HepG2 (cell line): ENCODE measurements at regions not wholly inside any gene's neighbourhood (a gene's known extent, or its start where the extent isn't known, plus 50 kb on each side); places are given as distances from the start of the nearest gene placed in this dataset.

Source experiments
- ATAC-seq: fragments of 200-7000 bp; cut with Tn5 transposase; 3 replicates; pipeline ENCODE4 v1.9.1; 2020; ENCODE audit warnings: mild to moderate bottlenecking, moderate library complexity
- BruUV-seq: library from RNA; stranded (reverse); fragments of 400-500 nt; replicated peaks from 2 replicates; lab custom pipeline; 2021; lab: Mats Ljungman, UMichigan
- CTCF ChIA-PET: fragments of 300-600 bp; formaldehyde crosslinking; extraction: SDS; loops from one replicate; lab custom pipeline; 2021; ENCODE audit warnings: low total read pairs, inconsistent platforms, low intra/inter-chr PET ratio; lab: Yijun Ruan, JAX
- POLR2A ChIA-PET: fragments of 350-600 bp; sonication (Branson Sonifier 250); formaldehyde crosslinking; loops from one replicate; lab custom pipeline; 2020; ENCODE audit warnings: antibody characterized with exemption, inconsistent platforms; lab: Yijun Ruan, JAX
- DNase-seq: peaks from one replicate; pipeline ENCODE4 v3.0.0-alpha.2; 2015; ENCODE audit warnings: low spot score
- FAIRE-seq: peaks from 3 replicates; lab custom pipeline; 2011; peaks lifted over from hg19 to GRCh38; lab: Jason Lieb, UNC
- H2AFZ ChIP-seq: one replicate; pipeline ENCODE4 v1.6.1; 2011; ENCODE audit warnings: low read length, inconsistent platforms
- H3K27ac ChIP-seq: fragments of 300-600 bp; 3 replicates; pipeline ENCODE4 v1.8.0; 2011; ENCODE audit warnings: mixed run types, mild to moderate bottlenecking, mixed read lengths, low read length, inconsistent platforms; ENCODE audit not compliant: insufficient read depth; ENCODE audit errors: extremely low read length
- H3K27me3 ChIP-seq, 2 experiments: fragments of 200-600 bp in 1 of 2; 2 replicates in 1 of 2; 3 replicates in 1 of 2; pipeline versions ENCODE4 v1.6.0 to v1.8.0; 2011; ENCODE audit warnings: low read length in 2 of 2, mild to moderate bottlenecking in 2 of 2, moderate library complexity in 2 of 2, inconsistent platforms in 1 of 2; ENCODE audit not compliant: insufficient read depth in 2 of 2, control insufficient read depth in 1 of 2
- H3K36me3 ChIP-seq, 2 experiments: fragments of 200-600 bp in 1 of 2; replicated peaks in 1 of 2; 2 replicates in 1 of 2; 3 replicates in 1 of 2; pipeline versions ENCODE4 v1.5.1 to v1.8.0; 2011; ENCODE audit warnings: low read length in 2 of 2, inconsistent platforms in 1 of 2; ENCODE audit not compliant: insufficient read depth in 2 of 2, control insufficient read depth in 1 of 2
- H3K4me1 ChIP-seq: 2 replicates; pipeline ENCODE4 v1.5.1; 2012; ENCODE audit warnings: low read length, inconsistent platforms; ENCODE audit not compliant: insufficient read depth
- H3K4me2 ChIP-seq: 2 replicates; pipeline ENCODE4 v1.6.0; 2011; ENCODE audit warnings: low read depth, low read length, inconsistent platforms
- H3K4me3 ChIP-seq, 3 experiments: fragments of 200-600 bp in 1 of 3; sonication (generic), shearing (Covaris generic) in 1 of 3; replicated peaks in 1 of 3; 2 replicates each; pipeline ENCODE4 v1.5.1; 2011 to 2016; ENCODE audit warnings: low read length in 3 of 3, inconsistent platforms in 2 of 3, low read depth in 2 of 3, mild to moderate bottlenecking in 2 of 3, control low read depth in 1 of 3, mixed read lengths in 1 of 3; ENCODE audit not compliant: insufficient read depth in 1 of 3
- H3K79me2 ChIP-seq: one replicate; pipeline ENCODE4 v1.6.1; 2011; ENCODE audit warnings: low read length, inconsistent platforms; ENCODE audit not compliant: insufficient read depth
- H3K9ac ChIP-seq: 2 replicates; pipeline ENCODE4 v1.6.0; 2011; ENCODE audit warnings: mild to moderate bottlenecking, low read depth, low read length, inconsistent platforms; ENCODE audit not compliant: insufficient read depth
- H3K9me3 ChIP-seq: 2 replicates; pipeline ENCODE4 v1.5.1; 2012; ENCODE audit warnings: mild to moderate bottlenecking, low read length
- H4K20me1 ChIP-seq: 2 replicates; pipeline ENCODE4 v1.6.0; 2011; ENCODE audit warnings: inconsistent platforms, mild to moderate bottlenecking, low read length, moderate library complexity; ENCODE audit not compliant: insufficient read depth
- CEBPB ChIP-seq: IDR thresholded peaks from 2 replicates; pipeline ENCODE4 v1.6.1; 2011; ENCODE audit warnings: low read depth, low read length, improper control_type of control experiment, borderline replicate concordance
- MEIS1 ChIP-seq: sonication (generic); formaldehyde crosslinking; IDR thresholded peaks from 2 replicates; pipeline ENCODE4 v1.9.0; 2021; ENCODE audit warnings: mild to moderate bottlenecking, missing genetic modification reagents, moderate library complexity, borderline replicate concordance
- RARG ChIP-seq: sonication (generic); formaldehyde crosslinking; IDR thresholded peaks from 2 replicates; pipeline ENCODE4 v1.4.0; 2020; ENCODE audit warnings: low read depth, mild to moderate bottlenecking, missing genetic modification reagents
- RELA ChIP-seq: sonication (generic); formaldehyde crosslinking; IDR thresholded peaks from 2 replicates; pipeline ENCODE4 v1.4.0; 2020; ENCODE audit warnings: missing genetic modification reagents
- U2AF2 ChIP-seq: fragments of 200-400 bp; formaldehyde crosslinking; IDR thresholded peaks from 2 replicates; pipeline ENCODE4 v1.6.1; 2017; ENCODE audit warnings: low read depth, mild to moderate bottlenecking, low read length
- ZBTB7B ChIP-seq: sonication (generic); formaldehyde crosslinking; IDR thresholded peaks from 2 replicates; pipeline ENCODE4 v1.4.0; 2020; ENCODE audit warnings: missing genetic modification reagents
- ZFP36L1 ChIP-seq: sonication (generic); formaldehyde crosslinking; IDR thresholded peaks from 2 replicates; pipeline ENCODE4 v1.8.0; 2022; ENCODE audit warnings: mild to moderate bottlenecking, missing genetic modification reagents, moderate library complexity
- ZMYM2 ChIP-seq: sonication (generic); formaldehyde crosslinking; IDR thresholded peaks from 2 replicates; pipeline ENCODE4 v1.8.0; 2022; ENCODE audit warnings: mild to moderate bottlenecking, missing genetic modification reagents
- ZNF10 ChIP-seq: sonication (generic); formaldehyde crosslinking; IDR thresholded peaks from 2 replicates; pipeline ENCODE4 v1.4.0; 2020; ENCODE audit warnings: mild to moderate bottlenecking, low read depth, missing genetic modification reagents, borderline replicate concordance
- ZNF101 ChIP-seq: sonication (generic); formaldehyde crosslinking; IDR thresholded peaks from 2 replicates; pipeline ENCODE4 v1.4.0; 2020; ENCODE audit warnings: mild to moderate bottlenecking, low read depth, missing genetic modification reagents, borderline replicate concordance
- WGBS: methylation state at CpG from one replicate; pipeline ENCODE4 v1.1.6; 2017; ENCODE audit warnings: low lambda C conversion rate; 5-methylcytosine and 5-hydroxymethylcytosine counted together
- in situ Hi-C: cut with HindIII; loops from 2 replicates; pipeline ENCODE4 v1.10.0; 2017; ENCODE audit warnings: low pct_unique_long_range_greater_than_20kb; ENCODE audit not compliant: extremely low pct_ligation_motif_present
- intact Hi-C: fragments of 100-400 bp; cut with micrococcal nuclease; formaldehyde crosslinking; loops from one replicate; pipeline ENCODE4 v1.10.0; 2022; ENCODE audit not compliant: unreplicated experiment
- TF ChIP-seq, protein P1 (sequence below): sonication (generic); formaldehyde crosslinking; IDR thresholded peaks from one replicate; pipeline ENCODE4 v1.5.1; 2020; ENCODE audit warnings: mild to moderate bottlenecking, missing genetic modification reagents; ENCODE audit errors: not compliant biosample characterization
- TF ChIP-seq, protein P2 (sequence below): sonication (generic); formaldehyde crosslinking; IDR thresholded peaks from 2 replicates; pipeline ENCODE4 v1.4.0; 2020; ENCODE audit warnings: missing genetic modification reagents, borderline replicate concordance

DNA sequence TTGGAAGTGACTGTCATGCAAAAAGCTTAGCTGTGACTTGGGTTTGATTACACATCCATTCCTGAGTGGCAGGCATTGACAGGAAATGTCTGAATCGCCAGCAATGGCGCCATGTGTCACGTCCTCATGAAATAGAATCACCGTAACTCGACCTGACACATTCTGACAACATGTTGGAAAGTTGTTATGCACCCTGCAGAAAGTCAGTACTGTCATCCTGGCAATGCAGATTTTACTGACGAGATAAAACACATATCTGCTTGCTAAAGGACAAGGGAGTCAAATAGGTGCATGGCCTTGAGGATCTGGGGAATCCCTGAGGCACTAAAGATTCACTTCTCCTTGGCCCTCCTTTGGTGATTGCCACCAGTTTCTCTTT lies 344.2 kb downstream of the SPATA31D1 start (continued):
- TF ChIP-seq, protein P1, sequence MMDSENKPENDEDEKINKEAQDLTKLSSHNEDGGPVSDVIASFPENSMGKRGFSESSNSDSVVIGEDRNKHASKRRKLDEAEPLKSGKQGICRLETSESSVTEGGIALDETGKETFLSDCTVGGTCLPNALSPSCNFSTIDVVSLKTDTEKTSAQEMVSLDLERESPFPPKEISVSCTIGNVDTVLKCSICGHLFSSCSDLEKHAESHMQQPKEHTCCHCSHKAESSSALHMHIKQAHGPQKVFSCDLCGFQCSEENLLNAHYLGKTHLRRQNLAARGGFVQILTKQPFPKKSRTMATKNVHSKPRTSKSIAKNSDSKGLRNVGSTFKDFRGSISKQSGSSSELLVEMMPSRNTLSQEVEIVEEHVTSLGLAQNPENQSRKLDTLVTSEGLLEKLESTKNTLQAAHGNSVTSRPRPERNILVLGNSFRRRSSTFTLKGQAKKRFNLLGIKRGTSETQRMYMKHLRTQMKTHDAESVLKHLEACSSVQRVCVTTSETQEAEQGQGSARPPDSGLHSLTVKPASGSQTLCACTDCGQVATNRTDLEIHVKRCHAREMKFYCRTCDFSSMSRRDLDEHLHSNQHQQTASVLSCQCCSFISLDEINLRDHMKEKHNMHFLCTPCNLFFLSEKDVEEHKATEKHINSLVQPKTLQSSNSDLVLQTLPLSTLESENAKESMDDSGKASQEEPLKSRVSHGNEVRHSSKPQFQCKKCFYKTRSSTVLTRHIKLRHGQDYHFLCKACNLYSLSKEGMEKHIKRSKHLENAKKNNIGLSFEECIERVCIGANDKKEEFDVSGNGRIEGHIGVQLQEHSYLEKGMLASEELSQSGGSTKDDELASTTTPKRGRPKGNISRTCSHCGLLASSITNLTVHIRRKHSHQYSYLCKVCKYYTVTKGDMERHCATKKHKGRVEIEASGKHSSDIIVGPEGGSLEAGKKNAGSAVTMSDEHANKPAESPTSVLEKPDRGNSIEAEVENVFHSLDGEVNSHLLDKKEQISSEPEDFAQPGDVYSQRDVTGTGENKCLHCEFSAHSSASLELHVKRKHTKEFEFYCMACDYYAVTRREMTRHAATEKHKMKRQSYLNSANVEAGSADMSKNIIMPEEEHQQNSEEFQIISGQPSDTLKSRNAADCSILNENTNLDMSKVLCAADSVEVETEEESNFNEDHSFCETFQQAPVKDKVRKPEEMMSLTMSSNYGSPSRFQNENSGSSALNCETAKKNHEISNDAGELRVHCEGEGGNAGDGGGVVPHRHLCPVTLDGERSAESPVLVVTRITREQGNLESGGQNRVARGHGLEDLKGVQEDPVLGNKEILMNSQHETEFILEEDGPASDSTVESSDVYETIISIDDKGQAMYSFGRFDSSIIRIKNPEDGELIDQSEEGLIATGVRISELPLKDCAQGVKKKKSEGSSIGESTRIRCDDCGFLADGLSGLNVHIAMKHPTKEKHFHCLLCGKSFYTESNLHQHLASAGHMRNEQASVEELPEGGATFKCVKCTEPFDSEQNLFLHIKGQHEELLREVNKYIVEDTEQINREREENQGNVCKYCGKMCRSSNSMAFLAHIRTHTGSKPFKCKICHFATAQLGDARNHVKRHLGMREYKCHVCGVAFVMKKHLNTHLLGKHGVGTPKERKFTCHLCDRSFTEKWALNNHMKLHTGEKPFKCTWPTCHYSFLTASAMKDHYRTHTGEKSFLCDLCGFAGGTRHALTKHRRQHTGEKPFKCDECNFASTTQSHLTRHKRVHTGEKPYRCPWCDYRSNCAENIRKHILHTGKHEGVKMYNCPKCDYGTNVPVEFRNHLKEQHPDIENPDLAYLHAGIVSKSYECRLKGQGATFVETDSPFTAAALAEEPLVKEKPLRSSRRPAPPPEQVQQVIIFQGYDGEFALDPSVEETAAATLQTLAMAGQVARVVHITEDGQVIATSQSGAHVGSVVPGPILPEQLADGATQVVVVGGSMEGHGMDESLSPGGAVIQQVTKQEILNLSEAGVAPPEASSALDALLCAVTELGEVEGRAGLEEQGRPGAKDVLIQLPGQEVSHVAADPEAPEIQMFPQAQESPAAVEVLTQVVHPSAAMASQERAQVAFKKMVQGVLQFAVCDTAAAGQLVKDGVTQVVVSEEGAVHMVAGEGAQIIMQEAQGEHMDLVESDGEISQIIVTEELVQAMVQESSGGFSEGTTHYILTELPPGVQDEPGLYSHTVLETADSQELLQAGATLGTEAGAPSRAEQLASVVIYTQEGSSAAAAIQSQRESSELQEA (CRISPR knock-in tag) = no peak

DNA sequence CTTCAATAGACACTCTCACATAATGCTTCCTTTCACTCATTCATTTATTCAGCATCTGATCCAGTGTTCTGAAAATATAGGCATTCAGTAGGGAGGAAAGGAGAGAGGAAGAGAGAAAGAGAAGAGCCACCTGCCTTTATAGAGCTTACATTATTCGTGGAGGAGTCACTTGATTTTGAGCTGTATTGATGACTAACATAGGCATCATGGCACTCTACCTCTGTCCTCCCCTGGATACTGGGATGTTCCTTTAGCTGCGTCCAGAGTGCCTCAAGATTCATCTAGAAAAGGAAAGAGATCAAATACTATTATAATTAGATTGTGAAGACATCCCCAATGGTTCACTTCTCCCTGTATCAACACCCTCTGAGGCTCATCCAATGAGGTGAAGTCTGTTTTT lies 345.1 kb downstream of the SPATA31D1 start:
- ChIA-PET POLR2A (no interaction called here), CTCF (no interaction called here)
- no peaks in the 10 kb centered on the region for H3K36me3 ChIP-seq
- peaks cover 15% of the 10 kb centered on the region; the same call in 1 of the 2 replicates for H3K9me3 ChIP-seq
- FAIRE-seq = no peak
- DNase-seq = no peak
- H4K20me1 ChIP-seq = no peaks in the 10 kb centered on the region
- intact Hi-C loops (no loop called here), in situ Hi-C loops (no loop called here)
- H3K27me3 ChIP-seq = no peaks in the 10 kb centered on the region
- no TSS peak for BruUV-seq
- no peak overlapping the region for H3K9ac ChIP-seq
- 4% methylated on average over 2 of the region's 2 CpGs for WGBS
- H2AFZ ChIP-seq = no peak overlapping the region
- H3K79me2 ChIP-seq = no peaks in the 10 kb centered on the region
- no peak for ATAC-seq
- H3K4me2 ChIP-seq = no peak overlapping the region
- H3K4me3 ChIP-seq = no peak overlapping the region
- no peak overlapping the region for H3K27ac ChIP-seq
- no peaks in the 10 kb centered on the region for H3K4me1 ChIP-seq
- TF ChIP-seq RARG (CRISPR knock-in tag) (no peak), ZBTB7B (no peak), RELA (no peak), ZMYM2 (CRISPR knock-in tag) (no peak), MEIS1 (CRISPR knock-in tag) (no peak), CEBPB (no peak), ZNF101 (no peak), U2AF2 (no peak), ZNF10 (CRISPR knock-in tag) (no peak), ZFP36L1 (CRISPR knock-in tag) (no peak)
- TF ChIP-seq, protein P2, sequence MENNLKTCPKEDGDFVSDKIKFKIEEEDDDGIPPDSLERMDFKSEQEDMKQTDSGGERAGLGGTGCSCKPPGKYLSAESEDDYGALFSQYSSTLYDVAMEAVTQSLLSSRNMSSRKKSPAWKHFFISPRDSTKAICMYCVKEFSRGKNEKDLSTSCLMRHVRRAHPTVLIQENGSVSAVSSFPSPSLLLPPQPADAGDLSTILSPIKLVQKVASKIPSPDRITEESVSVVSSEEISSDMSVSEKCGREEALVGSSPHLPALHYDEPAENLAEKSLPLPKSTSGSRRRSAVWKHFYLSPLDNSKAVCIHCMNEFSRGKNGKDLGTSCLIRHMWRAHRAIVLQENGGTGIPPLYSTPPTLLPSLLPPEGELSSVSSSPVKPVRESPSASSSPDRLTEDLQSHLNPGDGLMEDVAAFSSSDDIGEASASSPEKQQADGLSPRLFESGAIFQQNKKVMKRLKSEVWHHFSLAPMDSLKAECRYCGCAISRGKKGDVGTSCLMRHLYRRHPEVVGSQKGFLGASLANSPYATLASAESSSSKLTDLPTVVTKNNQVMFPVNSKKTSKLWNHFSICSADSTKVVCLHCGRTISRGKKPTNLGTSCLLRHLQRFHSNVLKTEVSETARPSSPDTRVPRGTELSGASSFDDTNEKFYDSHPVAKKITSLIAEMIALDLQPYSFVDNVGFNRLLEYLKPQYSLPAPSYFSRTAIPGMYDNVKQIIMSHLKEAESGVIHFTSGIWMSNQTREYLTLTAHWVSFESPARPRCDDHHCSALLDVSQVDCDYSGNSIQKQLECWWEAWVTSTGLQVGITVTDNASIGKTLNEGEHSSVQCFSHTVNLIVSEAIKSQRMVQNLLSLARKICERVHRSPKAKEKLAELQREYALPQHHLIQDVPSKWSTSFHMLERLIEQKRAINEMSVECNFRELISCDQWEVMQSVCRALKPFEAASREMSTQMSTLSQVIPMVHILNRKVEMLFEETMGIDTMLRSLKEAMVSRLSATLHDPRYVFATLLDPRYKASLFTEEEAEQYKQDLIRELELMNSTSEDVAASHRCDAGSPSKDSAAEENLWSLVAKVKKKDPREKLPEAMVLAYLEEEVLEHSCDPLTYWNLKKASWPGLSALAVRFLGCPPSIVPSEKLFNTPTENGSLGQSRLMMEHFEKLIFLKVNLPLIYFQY (CRISPR knock-in tag) = no peak
